IMR-90 (cell line): ENCODE measurements at regions not wholly inside any gene's neighbourhood (a gene's known extent, or its start where the extent isn't known, plus 50 kb on each side); places are given as distances from the start of the nearest gene placed in this dataset.

ENCODE experiments used
- ATAC-seq: fragments of 200-7000 bp; cut with Tn5 transposase; 2 replicates; pipeline ENCODE4 v1.9.1; 2020; ENCODE audit warnings: low read depth, mild to moderate bottlenecking, moderate library complexity
- BruUV-seq: library from RNA; stranded (reverse); fragments of 400-500 nt; replicated peaks from 2 replicates; lab custom pipeline; 2021; lab: Mats Ljungman, UMichigan
- CTCF ChIA-PET: fragments of 300-600 bp; formaldehyde crosslinking; extraction: SDS; loops from one replicate; lab custom pipeline; 2021; ENCODE audit warnings: antibody characterized with exemption; lab: Yijun Ruan, JAX
- POLR2A ChIA-PET: fragments of 300-600 bp; sonication (Branson Sonifier 250); formaldehyde crosslinking; loops from one replicate; lab custom pipeline; 2022; ENCODE audit warnings: antibody characterized with exemption; ENCODE audit not compliant: unreplicated experiment; lab: Charles Lee
- DNase-seq: peaks from one replicate; pipeline ENCODE4 v3.0.0; 2013
- H2AFZ ChIP-seq: replicated peaks from 2 replicates; pipeline ENCODE3; 2013; ENCODE audit warnings: low read length, mild to moderate bottlenecking; ENCODE audit not compliant: poor library complexity
- H2AK5ac ChIP-seq: 2 replicates; pipeline ENCODE4 v1.6.1; 2013; ENCODE audit warnings: low read depth, low read length, inconsistent platforms
- H2AK9ac ChIP-seq: replicated peaks from 2 replicates; pipeline ENCODE3; 2013; ENCODE audit warnings: mild to moderate bottlenecking, low read depth, low read length, moderate library complexity; ENCODE audit not compliant: poor library complexity
- H2BK120ac ChIP-seq: 2 replicates; pipeline ENCODE4 v1.6.1; 2013; ENCODE audit warnings: low read depth, low read length, inconsistent platforms
- H2BK15ac ChIP-seq: 3 replicates; pipeline ENCODE4 v1.6.1; 2013; ENCODE audit warnings: low read depth, low read length, inconsistent platforms
- H2BK20ac ChIP-seq: 2 replicates; pipeline ENCODE4 v1.6.1; 2013; ENCODE audit warnings: low read depth, mild to moderate bottlenecking, inconsistent platforms, low read length, moderate library complexity
- H2BK5ac ChIP-seq: 2 replicates; pipeline ENCODE4 v1.6.1; 2013; ENCODE audit warnings: mild to moderate bottlenecking, low read depth, low read length, inconsistent platforms; ENCODE audit not compliant: poor library complexity, severe bottlenecking
- H3K14ac ChIP-seq: replicated peaks from 2 replicates; pipeline ENCODE4 v1.6.1; 2013; ENCODE audit warnings: low read depth, low read length, inconsistent platforms
- H3K18ac ChIP-seq: 2 replicates; pipeline ENCODE4 v1.6.1; 2013; ENCODE audit warnings: low read depth, low read length, control low read depth
- H3K23ac ChIP-seq: 2 replicates; pipeline ENCODE4 v1.6.1; 2013; ENCODE audit warnings: low read depth, low read length, inconsistent platforms
- H3K27ac ChIP-seq: 2 replicates; pipeline ENCODE4 v1.5.1; 2013; ENCODE audit warnings: mild to moderate bottlenecking, control low read depth, low read length; ENCODE audit not compliant: insufficient read depth
- H3K27me3 ChIP-seq: 2 replicates; pipeline ENCODE4 v1.6.1; 2013; ENCODE audit warnings: low read length; ENCODE audit not compliant: control insufficient read depth, insufficient read depth
- H3K36me3 ChIP-seq: 2 replicates; pipeline ENCODE4 v1.6.1; 2013; ENCODE audit warnings: low read length, mixed read lengths; ENCODE audit not compliant: control insufficient read depth, insufficient read depth
- H3K4ac ChIP-seq: 2 replicates; pipeline ENCODE4 v1.6.1; 2013; ENCODE audit warnings: low read depth, low read length, inconsistent platforms
- H3K4me1 ChIP-seq: 2 replicates; pipeline ENCODE4 v1.6.1; 2013; ENCODE audit warnings: low read length, mixed read lengths; ENCODE audit not compliant: control insufficient read depth, insufficient read depth
- H3K4me2 ChIP-seq: 2 replicates; pipeline ENCODE4 v1.6.1; 2013; ENCODE audit warnings: low read depth, mild to moderate bottlenecking, control low read depth, low read length, moderate library complexity
- H3K4me3 ChIP-seq: 2 replicates; pipeline ENCODE4 v1.5.1; 2013; ENCODE audit warnings: low read depth, mild to moderate bottlenecking, control low read depth, low read length, moderate library complexity; ENCODE audit not compliant: insufficient read depth
- H3K56ac ChIP-seq: 2 replicates; pipeline ENCODE4 v1.6.1; 2013; ENCODE audit warnings: low read length, inconsistent platforms; ENCODE audit not compliant: insufficient read depth; ENCODE audit errors: extremely low read depth
- H3K79me1 ChIP-seq, 2 experiments: 2 replicates each; pipeline ENCODE4 v1.6.1; 2013; ENCODE audit warnings: low read length in 2 of 2, inconsistent platforms in 1 of 2, low read depth in 1 of 2
- H3K9ac ChIP-seq: 2 replicates; pipeline ENCODE4 v1.6.1; 2013; ENCODE audit warnings: low read depth, low read length, control low read depth
- H3K9me1 ChIP-seq: 2 replicates; pipeline ENCODE4 v1.6.1; 2013; ENCODE audit warnings: low read length, inconsistent platforms; ENCODE audit not compliant: insufficient read depth
- H3K9me3 ChIP-seq: 2 replicates; pipeline ENCODE4 v1.6.1; 2013; ENCODE audit warnings: low read length; ENCODE audit not compliant: control insufficient read depth, insufficient read depth
- H4K20me1 ChIP-seq: 2 replicates; pipeline ENCODE4 v1.6.1; 2013; ENCODE audit warnings: low read length, inconsistent platforms; ENCODE audit not compliant: insufficient read depth
- H4K5ac ChIP-seq: 2 replicates; pipeline ENCODE4 v1.6.1; 2013; ENCODE audit warnings: mild to moderate bottlenecking, low read depth, low read length, control low read depth
- H4K8ac ChIP-seq, 2 experiments: 2 replicates each; pipeline ENCODE4 v1.6.1; 2013; ENCODE audit warnings: low read depth in 2 of 2, low read length in 2 of 2, control low read depth in 1 of 2, inconsistent platforms in 1 of 2
- H4K91ac ChIP-seq: 2 replicates; pipeline ENCODE4 v1.6.1; 2013; ENCODE audit warnings: low read depth, low read length, inconsistent platforms; ENCODE audit not compliant: insufficient read depth
- BHLHE40 ChIP-seq: fragments of 150-350 bp; IDR thresholded peaks from 2 replicates; pipeline ENCODE4 v1.6.1; 2016; ENCODE audit warnings: mild to moderate bottlenecking, low read depth, low read length
- CEBPB ChIP-seq: IDR thresholded peaks from 2 replicates; pipeline ENCODE4 v1.6.1; 2012; ENCODE audit warnings: low read depth, low read length, improper control_type of control experiment
- CHD1 ChIP-seq: IDR thresholded peaks from 2 replicates; pipeline ENCODE4 v1.6.1; 2012; ENCODE audit warnings: low read depth, low read length, improper control_type of control experiment
- CTCF ChIP-seq: conservative IDR thresholded peaks from 2 replicates; pipeline ENCODE4 v1.5.1; 2012; ENCODE audit warnings: mild to moderate bottlenecking, low read depth, low read length, improper control_type of control experiment
- MAFK ChIP-seq: IDR thresholded peaks from 2 replicates; pipeline ENCODE4 v1.6.1; 2012; ENCODE audit warnings: low read depth, low read length, improper control_type of control experiment
- MAZ ChIP-seq: IDR thresholded peaks from 2 replicates; pipeline ENCODE4 v1.6.1; 2012; ENCODE audit warnings: low read depth, mild to moderate bottlenecking, low read length, improper control_type of control experiment, moderate library complexity, borderline replicate concordance
- NFE2L2 ChIP-seq: fragments of 150-350 bp; IDR thresholded peaks from 2 replicates; pipeline ENCODE4 v1.6.1; 2016; ENCODE audit warnings: low read depth, mild to moderate bottlenecking, low read length
- POLR2A ChIP-seq: IDR thresholded peaks from 2 replicates; pipeline ENCODE4 v1.6.1; 2012; ENCODE audit warnings: mild to moderate bottlenecking, low read depth, low read length
- RAD21 ChIP-seq: IDR thresholded peaks from 2 replicates; pipeline ENCODE4 v1.6.1; 2012; ENCODE audit warnings: low read length, improper control_type of control experiment
- RCOR1 ChIP-seq: IDR thresholded peaks from 2 replicates; pipeline ENCODE4 v1.6.1; 2012; ENCODE audit warnings: mild to moderate bottlenecking, low read length, improper control_type of control experiment; ENCODE audit not compliant: insufficient replicate concordance
- WGBS, 2 experiments: methylation state at CpG; one replicate each; pipeline versions ENCODE4 v1.1.5 to v1.1.7; 2013; ENCODE audit warnings: missing lambda C conversion rate in 2 of 2; ENCODE audit not compliant: insufficient read length in 1 of 2; ENCODE audit errors: extremely low coverage in 2 of 2; 5-methylcytosine and 5-hydroxymethylcytosine counted together
- dilution Hi-C: fragments of 300-500 bp; cut with HindIII; formaldehyde crosslinking; loops from one replicate; pipeline ENCODE4 v1.14.3; 2018; ENCODE audit warnings: low sequenced_read_pairs; ENCODE audit not compliant: unreplicated experiment
- in situ Hi-C: fragments of 300-500 bp; cut with MboI; formaldehyde crosslinking; loops from 3 replicates; pipeline ENCODE4 v1.14.3; 2019; ENCODE audit warnings: low sequenced_read_pairs, inconsistent platforms, mixed read lengths
- intact Hi-C: fragments of 100-400 bp; cut with micrococcal nuclease; formaldehyde crosslinking; loops from 2 replicates; pipeline ENCODE4 v1.10.0; 2022
- TF ChIP-seq, protein P1 (sequence below): fragments of 150-350 bp; IDR thresholded peaks from 2 replicates; pipeline ENCODE4 v1.6.1; 2017; ENCODE audit warnings: mild to moderate bottlenecking, antibody characterized with exemption, low read length, low read depth

- Histone ChIP-seq H3K4ac (no peak overlapping the region), H3K36me3 (no peaks in the 10 kb centered on the region), H4K8ac (no peak overlapping the region), H3K4me1 (no peaks in the 10 kb centered on the region), H3K56ac (no peak overlapping the region), H3K9ac (no peak overlapping the region), H3K27ac (no peak overlapping the region), H2BK15ac (no peak overlapping the region), H2BK20ac (no peak overlapping the region), H3K79me1 (no peaks in the 10 kb centered on the region), H3K4me3 (no peak overlapping the region), H2AK9ac (no peak overlapping the region), H2AFZ (no peak overlapping the region), H3K14ac (no peak overlapping the region), H3K9me3 (peaks cover 36% of the 10 kb centered on the region), H2BK5ac (no peak overlapping the region), H4K91ac (no peak overlapping the region), H2BK120ac (no peak overlapping the region), H3K18ac (no peak overlapping the region), H3K23ac (no peak overlapping the region), H3K4me2 (no peak overlapping the region), H2AK5ac (no peak overlapping the region), H3K27me3 (no peaks in the 10 kb centered on the region), H4K20me1 (no peaks in the 10 kb centered on the region), H4K5ac (no peak overlapping the region), H3K9me1 (no peaks in the 10 kb centered on the region)
- WGBS, 2 experiments, result no CpG with 5 or more reads among the region's 5 CpGs
- dilution Hi-C loops, result no loop called here
- ATAC-seq (no peak), DNase-seq (no peak)
- BruUV-seq, result no TSS peak
- in situ Hi-C loops, result no loop called here
- intact Hi-C loops, result no loop called here
- ChIA-PET POLR2A (no interaction called here), CTCF (no interaction called here)
- TF ChIP-seq, protein P1, sequence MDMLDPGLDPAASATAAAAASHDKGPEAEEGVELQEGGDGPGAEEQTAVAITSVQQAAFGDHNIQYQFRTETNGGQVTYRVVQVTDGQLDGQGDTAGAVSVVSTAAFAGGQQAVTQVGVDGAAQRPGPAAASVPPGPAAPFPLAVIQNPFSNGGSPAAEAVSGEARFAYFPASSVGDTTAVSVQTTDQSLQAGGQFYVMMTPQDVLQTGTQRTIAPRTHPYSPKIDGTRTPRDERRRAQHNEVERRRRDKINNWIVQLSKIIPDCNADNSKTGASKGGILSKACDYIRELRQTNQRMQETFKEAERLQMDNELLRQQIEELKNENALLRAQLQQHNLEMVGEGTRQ, result no peak
- TF ChIP-seq CTCF (no peak), CEBPB (no peak), POLR2A (no peak), RCOR1 (no peak), MAZ (no peak), NFE2L2 (no peak), CHD1 (no peak), RAD21 (no peak), BHLHE40 (no peak), MAFK (no peak)
Measured at GRCh38 chr10:131418681-131419080, 107.2 kb upstream of the TCERG1L start.
